ENCODE measurements at regions not wholly inside any gene's neighbourhood (a gene's known extent, or its start where the extent isn't known, plus 50 kb on each side); places are given as distances from the start of the nearest gene placed in this dataset.

DNA sequence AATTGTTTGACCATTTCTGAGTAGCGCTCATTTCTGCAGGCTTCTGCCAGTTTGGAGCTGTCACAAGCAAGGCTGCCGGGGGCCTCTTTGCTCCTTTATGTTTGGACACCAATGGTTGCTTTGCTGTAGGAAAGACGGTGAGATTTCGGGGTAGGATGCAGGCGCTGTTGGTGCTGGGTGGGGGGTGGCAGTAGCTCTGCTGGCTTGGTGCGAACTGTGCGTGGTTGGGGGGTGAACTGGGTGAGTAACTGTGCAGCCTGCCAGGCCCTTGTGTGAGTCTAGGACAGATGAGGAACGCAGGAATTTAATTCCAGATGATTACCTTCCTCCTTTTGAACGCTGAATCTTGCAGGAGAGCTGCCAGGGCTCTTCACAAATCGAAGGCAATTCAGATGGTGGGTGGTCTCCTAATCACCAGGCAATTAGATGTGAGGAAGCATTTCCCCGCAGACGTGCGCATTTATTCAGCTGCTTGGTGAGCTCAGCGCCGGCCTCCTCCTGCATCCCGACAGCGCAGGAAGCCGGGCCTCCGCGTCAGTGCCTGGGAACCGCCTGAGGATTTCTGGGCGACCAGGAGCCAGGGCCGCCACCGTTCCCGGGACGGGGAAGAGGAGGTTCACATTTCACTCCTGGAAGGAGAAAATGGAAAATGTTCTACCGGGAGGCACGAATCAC is 154.4 kb downstream of the FOXL1 start:
- TF ChIP-seq POLR2AphosphoS5 (IDR thresholded peaks at IDR 0.05; ENCODE audit: low read depth, low read length) (no peak), SIN3A (IDR thresholded peaks at IDR 0.05; ENCODE audit: borderline replicate concordance, insufficient read depth, low read length) (no peak)
- TF ChIP-seq, protein P1, sequence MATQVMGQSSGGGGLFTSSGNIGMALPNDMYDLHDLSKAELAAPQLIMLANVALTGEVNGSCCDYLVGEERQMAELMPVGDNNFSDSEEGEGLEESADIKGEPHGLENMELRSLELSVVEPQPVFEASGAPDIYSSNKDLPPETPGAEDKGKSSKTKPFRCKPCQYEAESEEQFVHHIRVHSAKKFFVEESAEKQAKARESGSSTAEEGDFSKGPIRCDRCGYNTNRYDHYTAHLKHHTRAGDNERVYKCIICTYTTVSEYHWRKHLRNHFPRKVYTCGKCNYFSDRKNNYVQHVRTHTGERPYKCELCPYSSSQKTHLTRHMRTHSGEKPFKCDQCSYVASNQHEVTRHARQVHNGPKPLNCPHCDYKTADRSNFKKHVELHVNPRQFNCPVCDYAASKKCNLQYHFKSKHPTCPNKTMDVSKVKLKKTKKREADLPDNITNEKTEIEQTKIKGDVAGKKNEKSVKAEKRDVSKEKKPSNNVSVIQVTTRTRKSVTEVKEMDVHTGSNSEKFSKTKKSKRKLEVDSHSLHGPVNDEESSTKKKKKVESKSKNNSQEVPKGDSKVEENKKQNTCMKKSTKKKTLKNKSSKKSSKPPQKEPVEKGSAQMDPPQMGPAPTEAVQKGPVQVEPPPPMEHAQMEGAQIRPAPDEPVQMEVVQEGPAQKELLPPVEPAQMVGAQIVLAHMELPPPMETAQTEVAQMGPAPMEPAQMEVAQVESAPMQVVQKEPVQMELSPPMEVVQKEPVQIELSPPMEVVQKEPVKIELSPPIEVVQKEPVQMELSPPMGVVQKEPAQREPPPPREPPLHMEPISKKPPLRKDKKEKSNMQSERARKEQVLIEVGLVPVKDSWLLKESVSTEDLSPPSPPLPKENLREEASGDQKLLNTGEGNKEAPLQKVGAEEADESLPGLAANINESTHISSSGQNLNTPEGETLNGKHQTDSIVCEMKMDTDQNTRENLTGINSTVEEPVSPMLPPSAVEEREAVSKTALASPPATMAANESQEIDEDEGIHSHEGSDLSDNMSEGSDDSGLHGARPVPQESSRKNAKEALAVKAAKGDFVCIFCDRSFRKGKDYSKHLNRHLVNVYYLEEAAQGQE (IDR thresholded peaks at IDR 0.05; ENCODE audit: insufficient read depth in 1 of 2, low read depth in 2 of 2, low read length in 2 of 2) = no peak
